ENCODE measurements at regions not wholly inside any gene's neighbourhood (a gene's known extent, or its start where the extent isn't known, plus 50 kb on each side); places are given as distances from the start of the nearest gene placed in this dataset.

GRCh38 chr20:56859801-56860261, 230.7 kb downstream of the TFAP2C start:
- Mint-ChIP-seq H3K9me3 (no peaks in the 10 kb centered on the region), H3K27ac (no peak overlapping the region), H3K27me3 (peaks cover 15% of the 10 kb centered on the region), H3K4me3 (no peak overlapping the region), H3K4me1 (no peaks in the 10 kb centered on the region), H3K36me3 (ENCODE audit: low read depth) (no peaks in the 10 kb centered on the region)
- DNase-seq (no peak), ATAC-seq (no peak)

DNA sequence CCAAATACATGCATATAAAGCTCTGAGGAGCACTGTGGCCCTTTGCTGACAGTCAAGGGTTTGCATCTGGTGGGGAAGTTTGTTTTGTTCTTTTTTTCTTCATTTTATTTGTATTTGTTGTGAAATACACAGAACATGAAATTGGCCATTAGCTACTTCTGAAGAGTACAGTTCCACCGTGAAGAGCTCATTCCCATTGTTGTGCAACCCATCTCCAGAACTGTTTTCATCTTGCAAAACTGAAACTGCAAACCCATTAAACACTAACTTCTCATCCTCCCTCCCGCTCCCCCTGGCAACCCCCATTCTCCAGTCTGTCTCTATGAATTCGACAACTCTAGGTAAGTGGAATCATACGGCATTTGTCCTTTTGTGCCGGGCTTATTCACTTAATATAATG, 231.3 kb downstream of the TFAP2C start:
- DNase-seq = no peak
- Mint-ChIP-seq H3K36me3 (ENCODE audit: low read depth) (no peaks in the 10 kb centered on the region), H3K4me1 (no peaks in the 10 kb centered on the region), H3K27ac (no peak overlapping the region), H3K9me3 (no peaks in the 10 kb centered on the region), H3K4me3 (no peak overlapping the region), H3K27me3 (peaks cover 15% of the 10 kb centered on the region)
- ATAC-seq = no peak

GRCh38 chr20:56861590-56861989, 232.5 kb downstream of the TFAP2C start:
- Mint-ChIP-seq H3K36me3 (ENCODE audit: low read depth) (no peaks in the 10 kb centered on the region), H3K4me3 (no peak overlapping the region), H3K9me3 (no peaks in the 10 kb centered on the region), H3K27me3 (peaks cover 18% of the 10 kb centered on the region), H3K27ac (no peak overlapping the region), H3K4me1 (no peaks in the 10 kb centered on the region)
- ATAC-seq (no peak), DNase-seq (no peak)

DNA sequence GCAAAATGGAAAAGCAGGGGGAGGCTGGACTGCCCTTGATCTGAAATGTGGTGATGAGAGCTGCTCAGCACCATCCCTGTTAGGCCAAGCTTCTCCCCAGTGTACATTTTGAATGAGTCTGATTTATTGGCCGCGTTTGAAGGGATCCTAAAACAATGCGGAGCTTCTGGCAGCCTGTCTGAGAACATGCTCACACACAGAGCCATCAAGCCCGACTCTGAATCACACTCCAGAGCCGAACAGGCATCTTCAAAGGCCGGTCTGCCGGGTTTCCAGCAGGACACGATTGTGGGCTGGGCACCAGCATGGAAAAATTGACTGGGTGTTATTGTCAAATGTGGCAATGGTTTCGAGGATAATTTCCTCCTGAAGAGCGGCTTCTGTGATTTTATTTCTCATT, 235.9 kb downstream of the TFAP2C start:
- no peak overlapping the region for H3K4me3 Mint-ChIP-seq

GRCh38 chr20:56867128-56867527, 238.0 kb downstream of the TFAP2C start:
- Mint-ChIP-seq H3K27ac (no peak overlapping the region), H3K4me1 (no peaks in the 10 kb centered on the region)

More for the DNA sequence above, 235.9 kb downstream of the TFAP2C start:
- Mint-ChIP-seq H3K4me1 (no peaks in the 10 kb centered on the region), H3K27me3 (peaks cover 14% of the 10 kb centered on the region), H3K27ac (no peak overlapping the region), H3K36me3 (ENCODE audit: low read depth) (no peaks in the 10 kb centered on the region), H3K9me3 (peaks cover 4% of the 10 kb centered on the region)
- DNase-seq = no peak
- ATAC-seq = no peak

GRCh38 chr20:56868746-56869145, 239.6 kb downstream of the TFAP2C start:
- H3K27ac Mint-ChIP-seq = no peak overlapping the region
- no peak for ATAC-seq
- no peaks in the 10 kb centered on the region for H3K36me3 Mint-ChIP-seq (ENCODE audit: low read depth)
- no peaks in the 10 kb centered on the region for H3K4me1 Mint-ChIP-seq
- no peak for DNase-seq
- H3K9me3 Mint-ChIP-seq = peaks cover 4% of the 10 kb centered on the region
- peaks cover 9% of the 10 kb centered on the region for H3K27me3 Mint-ChIP-seq
- no peak overlapping the region for H3K4me3 Mint-ChIP-seq

More at GRCh38 chr20:56867128-56867527, 238.0 kb downstream of the TFAP2C start:
- ATAC-seq (no peak), DNase-seq (no peak)
- H3K9me3 Mint-ChIP-seq = peaks cover 4% of the 10 kb centered on the region
- peaks cover 9% of the 10 kb centered on the region for H3K27me3 Mint-ChIP-seq
- no peaks in the 10 kb centered on the region for H3K36me3 Mint-ChIP-seq (ENCODE audit: low read depth)
- no peak overlapping the region for H3K4me3 Mint-ChIP-seq

DNA sequence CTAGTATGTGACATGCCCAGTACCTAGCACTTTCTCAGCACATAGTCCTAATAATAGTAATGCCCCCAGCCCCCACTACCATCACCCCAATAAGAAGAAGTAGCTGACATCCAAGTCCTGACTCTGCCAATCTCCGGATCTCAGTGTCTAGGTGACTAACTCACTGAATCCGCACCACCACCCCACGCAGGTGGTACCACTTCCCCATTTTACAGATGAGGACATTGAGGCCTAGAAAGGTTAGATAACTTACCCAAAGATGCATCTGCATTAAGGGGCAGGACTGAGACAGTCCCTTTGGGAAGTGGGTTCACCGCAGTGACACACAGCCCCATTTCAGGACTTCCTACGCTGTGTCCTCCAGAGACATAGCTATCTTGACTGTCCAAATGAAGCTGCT, 241.2 kb downstream of the TFAP2C start:
- ATAC-seq = no peak
- peaks cover 9% of the 10 kb centered on the region for H3K27me3 Mint-ChIP-seq
- H3K4me1 Mint-ChIP-seq = no peaks in the 10 kb centered on the region
- H3K4me3 Mint-ChIP-seq = no peak overlapping the region
- H3K36me3 Mint-ChIP-seq (ENCODE audit: low read depth) = no peaks in the 10 kb centered on the region
- no peak overlapping the region for H3K27ac Mint-ChIP-seq
- DNase-seq = no peak
- peaks cover 4% of the 10 kb centered on the region for H3K9me3 Mint-ChIP-seq

- no peak overlapping the region for H3K27ac Mint-ChIP-seq
- H3K4me1 Mint-ChIP-seq = no peaks in the 10 kb centered on the region
- DNase-seq (no peak), ATAC-seq (no peak)
- H3K27me3 Mint-ChIP-seq = peaks cover 5% of the 10 kb centered on the region
- H3K4me3 Mint-ChIP-seq = no peak overlapping the region
- peaks cover 4% of the 10 kb centered on the region for H3K9me3 Mint-ChIP-seq
- no peaks in the 10 kb centered on the region for H3K36me3 Mint-ChIP-seq (ENCODE audit: low read depth)
Measured at GRCh38 chr20:56871691-56872090, 242.6 kb downstream of the TFAP2C start.

DNA sequence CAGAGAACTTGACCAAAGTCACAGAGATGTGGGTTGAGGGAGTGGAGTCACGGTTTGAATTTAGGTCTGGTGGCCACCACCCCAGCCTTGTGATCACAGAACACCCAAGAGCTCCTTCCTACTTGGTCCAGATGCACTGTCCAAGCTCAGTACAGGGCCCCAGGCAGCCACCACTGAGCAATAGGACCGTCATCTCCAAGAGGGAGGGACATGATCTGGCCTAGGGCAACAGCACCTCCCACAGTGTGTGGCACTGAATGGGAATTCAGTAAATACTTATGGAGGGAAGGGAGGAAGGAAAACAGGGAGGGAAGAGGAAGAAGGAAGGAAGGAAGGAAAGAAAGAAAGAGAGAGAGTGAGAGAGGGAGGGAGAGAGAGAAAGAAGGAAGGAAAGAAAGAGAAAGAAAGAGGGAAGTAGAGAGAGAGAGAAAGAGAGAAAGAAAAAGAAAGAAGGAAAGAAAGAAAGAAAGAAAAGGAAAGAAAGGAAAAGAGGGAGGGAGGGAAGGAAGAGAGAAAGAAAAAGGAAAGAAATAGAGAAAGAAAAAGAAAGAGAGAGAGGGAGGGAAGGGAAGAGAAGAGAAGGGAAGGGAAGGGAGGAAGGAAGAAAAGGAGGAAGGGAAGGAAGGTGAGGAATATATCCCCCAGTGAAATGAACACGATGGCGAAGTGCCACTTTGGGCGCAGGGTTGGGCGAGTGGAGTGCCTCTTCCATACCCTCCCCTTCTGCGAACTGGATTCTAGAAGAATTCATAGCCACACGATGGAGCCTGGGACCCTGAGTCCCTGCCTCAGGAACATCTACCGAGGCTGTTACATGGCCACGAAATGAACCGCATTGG, 243.7 kb downstream of the TFAP2C start:
- no peak for DNase-seq
- H3K27ac Mint-ChIP-seq = no peak overlapping the region
- peak; percentile 46 for ATAC-seq
- H3K4me3 Mint-ChIP-seq = no peak overlapping the region
- H3K27me3 Mint-ChIP-seq = peaks cover 2% of the 10 kb centered on the region
- H3K4me1 Mint-ChIP-seq = no peaks in the 10 kb centered on the region
- no peaks in the 10 kb centered on the region for H3K36me3 Mint-ChIP-seq (ENCODE audit: low read depth)
- peaks cover 4% of the 10 kb centered on the region for H3K9me3 Mint-ChIP-seq

DNA sequence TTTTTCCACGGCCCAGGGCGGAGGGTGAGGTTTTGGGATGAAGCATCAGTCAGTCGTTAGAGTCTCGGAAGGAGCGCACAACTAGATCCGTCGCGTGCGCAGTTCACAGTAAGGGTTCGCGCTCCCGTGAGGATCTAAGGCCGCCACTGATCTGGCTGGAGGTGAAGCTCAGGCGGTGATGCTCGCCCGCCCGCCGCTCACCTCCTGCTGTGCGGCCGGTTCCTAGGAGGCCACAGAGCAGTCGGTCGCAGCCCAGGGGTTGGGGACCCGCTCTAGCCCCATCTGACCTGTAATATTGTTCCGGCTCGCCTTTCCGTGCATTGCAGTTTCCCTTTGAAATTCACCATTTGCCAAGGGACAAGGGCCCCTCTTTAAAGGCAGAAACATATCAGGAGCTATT, 244.7 kb downstream of the TFAP2C start:
- H3K4me1 Mint-ChIP-seq = no peaks in the 10 kb centered on the region
- H3K27ac Mint-ChIP-seq = no peak overlapping the region
- peaks cover under 1% of the 10 kb centered on the region for H3K9me3 Mint-ChIP-seq
- no peak overlapping the region for H3K4me3 Mint-ChIP-seq
- no peaks in the 10 kb centered on the region for H3K36me3 Mint-ChIP-seq (ENCODE audit: low read depth)
- ATAC-seq = no peak
- peaks cover 2% of the 10 kb centered on the region for H3K27me3 Mint-ChIP-seq
- DNase-seq = no peak

- ATAC-seq (no peak), DNase-seq (no peak)
- no peaks in the 10 kb centered on the region for H3K9me3 Mint-ChIP-seq
- no peaks in the 10 kb centered on the region for H3K4me1 Mint-ChIP-seq
- H3K36me3 Mint-ChIP-seq (ENCODE audit: low read depth) = no peaks in the 10 kb centered on the region
- no peak overlapping the region for H3K4me3 Mint-ChIP-seq
- H3K27ac Mint-ChIP-seq = no peak overlapping the region
- peaks cover 2% of the 10 kb centered on the region for H3K27me3 Mint-ChIP-seq
Measured at GRCh38 chr20:56875052-56875659, 246.1 kb downstream of the TFAP2C start.

DNA sequence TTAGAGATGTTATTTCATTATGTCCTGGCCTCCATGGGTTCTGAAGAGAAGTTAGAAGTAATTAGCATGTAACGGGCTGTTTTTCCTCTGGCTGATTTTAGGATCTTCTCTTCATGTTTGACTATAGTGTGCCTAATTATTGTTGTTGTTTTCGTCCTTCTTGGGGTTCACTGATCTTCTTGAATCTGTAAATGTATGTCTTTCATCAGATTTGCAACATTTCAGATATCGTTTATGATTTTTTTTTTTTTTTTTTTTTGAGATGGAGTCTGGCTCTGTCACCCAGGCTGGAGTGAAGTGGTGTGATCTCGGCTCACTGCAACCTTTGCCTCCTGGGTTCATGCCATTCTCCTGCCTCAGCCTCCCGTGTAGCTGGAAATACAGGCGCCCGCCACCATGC, 246.7 kb downstream of the TFAP2C start:
- Mint-ChIP-seq H3K27ac (no peak overlapping the region), H3K4me3 (no peak overlapping the region), H3K36me3 (ENCODE audit: low read depth) (no peaks in the 10 kb centered on the region), H3K4me1 (no peaks in the 10 kb centered on the region), H3K9me3 (no peaks in the 10 kb centered on the region), H3K27me3 (peaks cover 2% of the 10 kb centered on the region)
- no peak for DNase-seq
- ATAC-seq = no peak

GRCh38 chr20:56885521-56885920, 256.4 kb downstream of the TFAP2C start:
- ATAC-seq = no peak
- H3K27me3 Mint-ChIP-seq = peaks cover 3% of the 10 kb centered on the region
- no peaks in the 10 kb centered on the region for H3K4me1 Mint-ChIP-seq
- H3K9me3 Mint-ChIP-seq = no peaks in the 10 kb centered on the region
- H3K27ac Mint-ChIP-seq = no peak overlapping the region
- DNase-seq = no peak
- H3K36me3 Mint-ChIP-seq (ENCODE audit: low read depth) = no peaks in the 10 kb centered on the region
- no peak overlapping the region for H3K4me3 Mint-ChIP-seq

DNA sequence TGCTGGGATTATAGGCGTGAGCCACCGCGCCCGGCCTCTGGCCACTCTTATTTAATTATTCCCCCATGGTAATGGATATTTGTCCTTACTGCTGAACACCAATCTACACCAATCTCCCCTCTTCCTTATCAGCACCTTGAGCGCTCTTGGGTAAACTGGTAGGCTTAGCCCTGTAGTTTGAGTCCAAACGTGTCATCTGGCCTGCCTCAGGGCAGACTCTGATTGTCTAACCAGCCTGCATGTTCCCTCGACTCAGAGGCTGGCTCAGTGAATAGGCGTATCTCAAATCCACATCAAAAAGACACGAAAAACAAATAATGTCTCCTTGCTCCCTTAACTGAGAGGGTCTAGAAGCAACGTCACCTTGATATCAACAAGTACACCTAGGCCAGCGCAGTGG, 260.9 kb downstream of the TFAP2C start:
- Mint-ChIP-seq H3K36me3 (ENCODE audit: low read depth) (no peaks in the 10 kb centered on the region), H3K27me3 (no peaks in the 10 kb centered on the region), H3K4me3 (no peak overlapping the region), H3K9me3 (no peaks in the 10 kb centered on the region), H3K27ac (no peak overlapping the region), H3K4me1 (no peaks in the 10 kb centered on the region)
- no peak for ATAC-seq
- no peak for DNase-seq

DNA sequence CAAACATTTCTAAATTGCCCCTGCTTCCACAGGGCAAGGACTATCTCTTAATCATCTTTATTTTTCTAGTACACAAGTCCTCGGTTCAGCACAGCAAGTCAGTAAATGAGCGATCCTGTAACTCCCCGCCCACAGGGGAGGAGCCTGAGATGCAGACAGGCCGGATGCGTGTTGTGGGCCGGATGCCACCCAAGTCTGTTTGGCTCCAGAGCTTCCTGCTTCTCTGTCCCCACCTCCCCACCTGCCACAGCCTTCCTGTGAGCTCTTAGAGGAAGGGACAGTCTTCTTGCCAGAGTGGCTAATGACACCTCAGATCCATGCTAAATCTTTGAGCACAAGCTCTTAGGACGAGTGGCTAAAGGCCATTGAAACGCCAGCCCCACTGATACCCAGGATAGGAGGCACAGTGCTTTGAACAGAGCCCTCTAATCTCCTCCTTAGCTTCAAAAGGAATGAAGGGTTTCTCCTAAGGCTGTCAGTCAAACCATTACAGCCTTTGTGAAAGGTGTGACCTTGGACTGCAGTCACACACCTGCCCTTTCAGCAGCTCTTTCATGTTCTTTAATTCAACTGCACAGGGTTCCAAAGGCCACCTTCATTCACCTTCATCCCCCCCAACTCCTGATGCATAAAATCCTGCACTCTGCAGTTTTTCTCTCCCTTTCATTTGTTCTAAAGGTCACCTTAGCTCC, 264.3 kb downstream of the TFAP2C start:
- H3K9me3 Mint-ChIP-seq = peaks cover 4% of the 10 kb centered on the region
- no peaks in the 10 kb centered on the region for H3K27me3 Mint-ChIP-seq
- no peak overlapping the region for H3K27ac Mint-ChIP-seq
- no peak overlapping the region for H3K4me3 Mint-ChIP-seq
- H3K4me1 Mint-ChIP-seq = no peaks in the 10 kb centered on the region
- ATAC-seq (no peak), DNase-seq (peak; percentile 2)
- H3K36me3 Mint-ChIP-seq (ENCODE audit: low read depth) = no peaks in the 10 kb centered on the region

Measured in activated naive CD8-positive, alpha-beta T cell treated with anti-CD3 and anti-CD28 coated beads, Interleukin-2, amount 50 U/mL, for 24 hours (primary cell).